ENCODE measurements at regions not wholly inside any gene's neighbourhood (a gene's known extent, or its start where the extent isn't known, plus 50 kb on each side); places are given as distances from the start of the nearest gene placed in this dataset.

DNA sequence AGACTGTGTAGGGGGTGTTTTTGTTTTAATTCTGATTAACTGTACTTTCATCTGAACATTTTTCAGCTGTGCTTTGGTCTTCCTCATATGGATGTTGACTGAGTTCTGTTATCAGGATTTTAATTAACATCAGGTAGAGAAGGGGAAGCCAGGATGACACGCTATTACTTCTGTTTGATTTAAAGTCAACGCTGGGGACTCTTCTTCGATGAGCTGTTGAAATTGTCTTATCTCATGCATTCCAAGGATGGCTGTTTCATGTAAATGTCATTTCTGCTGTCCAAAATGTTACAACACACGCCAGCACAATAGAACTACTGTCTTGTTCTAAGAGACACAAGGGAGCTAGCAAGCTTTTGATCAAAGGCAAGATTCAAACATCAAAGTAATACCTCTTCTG is 263.3 kb upstream of the CDH5 start:
- TF ChIP-seq, protein P1, sequence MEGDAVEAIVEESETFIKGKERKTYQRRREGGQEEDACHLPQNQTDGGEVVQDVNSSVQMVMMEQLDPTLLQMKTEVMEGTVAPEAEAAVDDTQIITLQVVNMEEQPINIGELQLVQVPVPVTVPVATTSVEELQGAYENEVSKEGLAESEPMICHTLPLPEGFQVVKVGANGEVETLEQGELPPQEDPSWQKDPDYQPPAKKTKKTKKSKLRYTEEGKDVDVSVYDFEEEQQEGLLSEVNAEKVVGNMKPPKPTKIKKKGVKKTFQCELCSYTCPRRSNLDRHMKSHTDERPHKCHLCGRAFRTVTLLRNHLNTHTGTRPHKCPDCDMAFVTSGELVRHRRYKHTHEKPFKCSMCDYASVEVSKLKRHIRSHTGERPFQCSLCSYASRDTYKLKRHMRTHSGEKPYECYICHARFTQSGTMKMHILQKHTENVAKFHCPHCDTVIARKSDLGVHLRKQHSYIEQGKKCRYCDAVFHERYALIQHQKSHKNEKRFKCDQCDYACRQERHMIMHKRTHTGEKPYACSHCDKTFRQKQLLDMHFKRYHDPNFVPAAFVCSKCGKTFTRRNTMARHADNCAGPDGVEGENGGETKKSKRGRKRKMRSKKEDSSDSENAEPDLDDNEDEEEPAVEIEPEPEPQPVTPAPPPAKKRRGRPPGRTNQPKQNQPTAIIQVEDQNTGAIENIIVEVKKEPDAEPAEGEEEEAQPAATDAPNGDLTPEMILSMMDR (IDR thresholded peaks at IDR 0.05): no peak
- no peak for TF ChIP-seq POLR2AphosphoS5 (IDR thresholded peaks at IDR 0.05)

Data from suprapubic skin (tissue), 3 donors.